Keratinocyte (primary cell): ENCODE measurements at regions not wholly inside any gene's neighbourhood (a gene's known extent, or its start where the extent isn't known, plus 50 kb on each side); places are given as distances from the start of the nearest gene placed in this dataset.

Experiments used
- EZH2 ChIP-seq: IDR thresholded peaks from one replicate; pipeline ENCODE4 v1.6.1; 2012; ENCODE audit warnings: inconsistent platforms, mild to moderate bottlenecking, low read length, moderate library complexity
- TF ChIP-seq, protein P1 (sequence below), 3 experiments: IDR thresholded peaks in 1 of 3; conservative IDR thresholded peaks in 1 of 3; optimal IDR thresholded peaks in 1 of 3; 2 replicates in 2 of 3; 3 replicates in 1 of 3; pipeline versions ENCODE3 to v1.5.1; 2011; ENCODE audit warnings: low read length in 3 of 3, mild to moderate bottlenecking in 3 of 3, moderate library complexity in 2 of 3, control low read depth in 1 of 3, inconsistent platforms in 1 of 3; ENCODE audit not compliant: insufficient read depth in 2 of 3; ENCODE audit errors: extremely low read depth in 1 of 3

DNA sequence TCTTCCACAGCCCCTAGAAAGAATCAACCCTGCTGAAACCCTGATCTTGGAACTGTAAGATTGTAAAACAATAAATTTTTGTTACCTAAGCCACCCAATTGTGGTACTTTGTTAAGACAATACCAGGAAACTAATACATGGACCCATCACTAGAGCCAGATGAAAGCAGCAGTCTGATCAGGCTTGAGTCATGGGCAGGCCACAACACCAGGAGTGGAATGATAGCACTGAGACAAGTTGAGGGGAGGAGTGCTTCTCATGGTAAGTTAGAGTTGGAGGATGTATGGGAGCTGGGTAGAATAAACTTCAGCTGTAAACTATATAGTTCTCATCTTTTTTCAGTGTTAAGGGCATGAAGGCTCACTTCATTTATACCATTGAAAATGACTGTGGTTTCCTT, 164.4 kb upstream of the OR13F1 start:
- TF ChIP-seq, protein P1, sequence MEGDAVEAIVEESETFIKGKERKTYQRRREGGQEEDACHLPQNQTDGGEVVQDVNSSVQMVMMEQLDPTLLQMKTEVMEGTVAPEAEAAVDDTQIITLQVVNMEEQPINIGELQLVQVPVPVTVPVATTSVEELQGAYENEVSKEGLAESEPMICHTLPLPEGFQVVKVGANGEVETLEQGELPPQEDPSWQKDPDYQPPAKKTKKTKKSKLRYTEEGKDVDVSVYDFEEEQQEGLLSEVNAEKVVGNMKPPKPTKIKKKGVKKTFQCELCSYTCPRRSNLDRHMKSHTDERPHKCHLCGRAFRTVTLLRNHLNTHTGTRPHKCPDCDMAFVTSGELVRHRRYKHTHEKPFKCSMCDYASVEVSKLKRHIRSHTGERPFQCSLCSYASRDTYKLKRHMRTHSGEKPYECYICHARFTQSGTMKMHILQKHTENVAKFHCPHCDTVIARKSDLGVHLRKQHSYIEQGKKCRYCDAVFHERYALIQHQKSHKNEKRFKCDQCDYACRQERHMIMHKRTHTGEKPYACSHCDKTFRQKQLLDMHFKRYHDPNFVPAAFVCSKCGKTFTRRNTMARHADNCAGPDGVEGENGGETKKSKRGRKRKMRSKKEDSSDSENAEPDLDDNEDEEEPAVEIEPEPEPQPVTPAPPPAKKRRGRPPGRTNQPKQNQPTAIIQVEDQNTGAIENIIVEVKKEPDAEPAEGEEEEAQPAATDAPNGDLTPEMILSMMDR (optimal IDR thresholded peaks at IDR 0.05 in 1 of 3, IDR thresholded peaks at IDR 0.05 in 1 of 3, conservative IDR thresholded peaks at IDR 0.05 in 1 of 3; ENCODE audit: extremely low read depth in 1 of 3, insufficient read depth in 2 of 3, low read length in 3 of 3): no peak
- no peak for TF ChIP-seq EZH2
